ENCODE measurements at regions not wholly inside any gene's neighbourhood (a gene's known extent, or its start where the extent isn't known, plus 50 kb on each side); places are given as distances from the start of the nearest gene placed in this dataset.
A peak's percentile ranks its signal among the peaks of the same experiment; 100 is the strongest.

- no peak for DNase-seq
These were observed 138.4 kb upstream of the IPO9 start for GRCh38 chr1:201690528-201690927.

- DNase-seq, result no peak
These were observed 137.0 kb upstream of the IPO9 start for GRCh38 chr1:201691716-201692554.

GRCh38 chr1:201692555-201693394 lies 136.2 kb upstream of the IPO9 start:
- DNase-seq, result no peak

GRCh38 chr1:201693890-201694607 lies 134.9 kb upstream of the IPO9 start:
- no peak for DNase-seq

GRCh38 chr1:201694608-201695335 lies 134.2 kb upstream of the IPO9 start:
- DNase-seq, result no peak

- DNase-seq, result no peak
These were observed 133.3 kb upstream of the IPO9 start for GRCh38 chr1:201695607-201696006.

- DNase-seq, result no peak
These were observed 132.7 kb upstream of the IPO9 start for GRCh38 chr1:201696217-201696761.

GRCh38 chr1:201697174-201697573 lies 131.8 kb upstream of the IPO9 start:
- DNase-seq, result no peak

- no peak for DNase-seq
These were observed 127.1 kb upstream of the IPO9 start for GRCh38 chr1:201701831-201702230.

- no peak for DNase-seq
These were observed 126.0 kb upstream of the IPO9 start for GRCh38 chr1:201702936-201703335.

GRCh38 chr1:201703621-201704438 lies 125.1 kb upstream of the IPO9 start:
- peak; percentile 81 for DNase-seq

GRCh38 chr1:201704439-201704792 lies 124.5 kb upstream of the IPO9 start:
- DNase-seq, result no peak

- DNase-seq, result no peak
These were observed 123.6 kb upstream of the IPO9 start for GRCh38 chr1:201705389-201705788.

- DNase-seq, result no peak
These were observed 122.8 kb upstream of the IPO9 start for GRCh38 chr1:201706109-201706508.

- no peak for DNase-seq
These were observed 121.9 kb upstream of the IPO9 start for GRCh38 chr1:201707027-201707426.

GRCh38 chr1:201707656-201708055 lies 121.3 kb upstream of the IPO9 start:
- DNase-seq, result no peak

- no peak for DNase-seq
These were observed 120.9 kb upstream of the IPO9 start for GRCh38 chr1:201708085-201708512.

- no peak for DNase-seq
These were observed 120.3 kb upstream of the IPO9 start for GRCh38 chr1:201708691-201709090.

- no peak for DNase-seq
These were observed 119.2 kb upstream of the IPO9 start for GRCh38 chr1:201709564-201710295.

All from NCI-H1048 (cell line).